ENCODE measurements at regions not wholly inside any gene's neighbourhood (a gene's known extent, or its start where the extent isn't known, plus 50 kb on each side); places are given as distances from the start of the nearest gene placed in this dataset.

GRCh38 chr1:30467101-30467500 is 256.3 kb downstream of the MATN1 start (continued):
- no peak for TF ChIP-seq IRF9 (CRISPR knock-in tag; IDR thresholded peaks at IDR 0.05; ENCODE audit: borderline replicate concordance)
- TF ChIP-seq THAP8 (CRISPR knock-in tag; IDR thresholded peaks at IDR 0.05; ENCODE audit: borderline replicate concordance): no peak
- TF ChIP-seq ZNF383 (CRISPR knock-in tag; IDR thresholded peaks at IDR 0.05; ENCODE audit: borderline replicate concordance): no peak
- no peak for TF ChIP-seq HIVEP1 (CRISPR knock-in tag; IDR thresholded peaks at IDR 0.05)
- no peak for TF ChIP-seq TBX3 (IDR thresholded peaks at IDR 0.05; ENCODE audit: borderline replicate concordance)
- no peak for TF ChIP-seq HOMEZ (CRISPR knock-in tag; IDR thresholded peaks at IDR 0.05; ENCODE audit: low read depth)
- no peak for TF ChIP-seq AGO2 (optimal IDR thresholded peaks at IDR 0.05; ENCODE audit: low read depth, low read length)
- no peak for TF ChIP-seq DDIT3 (CRISPR knock-in tag; IDR thresholded peaks at IDR 0.05)
- no peak for TF ChIP-seq DNMT1 (CRISPR knock-in tag; IDR thresholded peaks at IDR 0.05)

GRCh38 chr1:30466610-30467009 is 256.8 kb downstream of the MATN1 start:
- in situ Hi-C loops (cut with HindIII; ENCODE audit: extremely low pct_ligation_motif_present, low pct_unique_long_range_greater_than_20kb) (no loop called here), intact Hi-C loops (cut with micrococcal nuclease; ENCODE audit: unreplicated experiment) (no loop called here)
- H3K36me3 ChIP-seq (replicated peaks in 1 of 2; ENCODE audit: control insufficient read depth in 1 of 2, insufficient read depth in 2 of 2, low read length in 2 of 2): no peaks in the 10 kb centered on the region
- no peaks in the 10 kb centered on the region for H3K79me2 ChIP-seq (ENCODE audit: insufficient read depth, low read length)
- CTCF ChIA-PET (ENCODE audit: low intra/inter-chr PET ratio, low total read pairs): no interaction called here
- 3% methylated on average over 3 of the region's 3 CpGs for WGBS (ENCODE audit: low lambda C conversion rate)
- no peak overlapping the region for H3K9ac ChIP-seq (ENCODE audit: insufficient read depth, low read depth, low read length)
- ATAC-seq: no peak
- H3K27ac ChIP-seq (ENCODE audit: extremely low read length, insufficient read depth, low read length): no peak overlapping the region
- FAIRE-seq: no peak
- H3K4me3 ChIP-seq (replicated peaks in 1 of 3; ENCODE audit: insufficient read depth in 1 of 3, low read depth in 2 of 3, low read length in 3 of 3): no peak overlapping the region
- no peaks in the 10 kb centered on the region for H4K20me1 ChIP-seq (ENCODE audit: insufficient read depth, low read length)
- no peak for DNase-seq (ENCODE audit: low spot score)
- no TSS peak for BruUV-seq (replicated peaks)
- H3K9me3 ChIP-seq (ENCODE audit: low read length): no peaks in the 10 kb centered on the region
- no peak for TF ChIP-seq ZSCAN22 (CRISPR knock-in tag; IDR thresholded peaks at IDR 0.05)
- no peak for TF ChIP-seq SSRP1 (CRISPR knock-in tag; IDR thresholded peaks at IDR 0.05)
- H3K27me3 ChIP-seq (ENCODE audit: control insufficient read depth in 1 of 2, insufficient read depth in 2 of 2, low read length in 2 of 2): peaks cover 0 to 6% of the 10 kb centered on the region in 2 experiments; a peak in 1 of 5 replicates
- no peaks in the 10 kb centered on the region for H3K4me1 ChIP-seq (ENCODE audit: insufficient read depth, low read length)
- no peak overlapping the region for H2AFZ ChIP-seq (ENCODE audit: low read length)
- H3K4me2 ChIP-seq (ENCODE audit: low read depth, low read length): no peak overlapping the region
- POLR2A ChIA-PET: no interaction called here
